ENCODE measurements at regions not wholly inside any gene's neighbourhood (a gene's known extent, or its start where the extent isn't known, plus 50 kb on each side); places are given as distances from the start of the nearest gene placed in this dataset.

- Histone ChIP-seq H3K36me3 (no peaks in the 10 kb centered on the region), H3K4me1 (no peaks in the 10 kb centered on the region), H3K4me3 (no peak overlapping the region), H3K27ac (no peak overlapping the region), H3K9me3 (no peaks in the 10 kb centered on the region), H3K27me3 (no peaks in the 10 kb centered on the region)
- DNase-seq (no peak), ATAC-seq (no peak)
- WGBS, 4 donors: 0 to 64% (median 48%) methylated on average over 1 of the region's 1 CpG
- intact Hi-C loops (cut with DNase I): no loop called here
- TF ChIP-seq POLR2A (IDR thresholded peaks at IDR 0.05): no peak
Measured at GRCh38 chr3:103685939-103686338, 1251.1 kb downstream of the ZPLD1 start.

GRCh38 chr3:103690536-103690935 is 1255.7 kb downstream of the ZPLD1 start:
- intact Hi-C loops (cut with DNase I): no loop called here
- no peaks in the 10 kb centered on the region for H3K4me1 ChIP-seq
- no peak for ATAC-seq
- H3K27ac ChIP-seq: no peak overlapping the region
- DNase-seq: no peak
- H3K4me3 ChIP-seq: no peak overlapping the region
- TF ChIP-seq POLR2A (IDR thresholded peaks at IDR 0.05): no peak
- no peak for TF ChIP-seq CTCF (IDR thresholded peaks at IDR 0.05)
- H3K9me3 ChIP-seq: peaks cover 0 to 15% (median 0%) of the 10 kb centered on the region in 12 donors
- no peaks in the 10 kb centered on the region for H3K36me3 ChIP-seq
- H3K27me3 ChIP-seq: no peaks in the 10 kb centered on the region

DNA sequence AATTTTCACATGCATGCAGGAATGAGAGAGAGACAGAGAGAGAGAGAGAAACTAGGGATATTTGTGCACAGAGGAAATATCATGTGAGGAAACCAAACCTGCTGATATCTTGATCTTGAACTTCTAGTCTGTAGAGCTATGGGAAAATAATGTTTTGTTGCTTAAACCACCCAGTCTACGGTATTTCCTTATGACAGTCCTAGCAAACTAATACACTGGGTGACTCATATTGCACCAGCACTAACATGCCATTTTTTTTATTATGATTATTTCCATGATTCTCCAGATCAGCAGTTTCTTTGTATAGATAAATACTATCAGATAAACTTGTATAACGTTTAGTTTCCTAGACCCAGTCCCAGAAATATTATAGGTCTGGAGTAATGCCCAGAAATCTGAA is 1259.0 kb downstream of the ZPLD1 start:
- 40 to 71% (median 62%) methylated on average over 2 of the region's 2 CpGs for WGBS, 4 donors
- intact Hi-C loops (cut with DNase I): no loop called here
- TF ChIP-seq CTCF (IDR thresholded peaks at IDR 0.05) (no peak), POLR2A (IDR thresholded peaks at IDR 0.05) (no peak)
- Histone ChIP-seq H3K4me1 (no peaks in the 10 kb centered on the region), H3K27me3 (no peaks in the 10 kb centered on the region), H3K4me3 (no peak overlapping the region), H3K27ac (no peak overlapping the region), H3K36me3 (no peaks in the 10 kb centered on the region), H3K9me3 (peaks cover 0 to 15% (median 0%) of the 10 kb centered on the region in 12 donors)
- DNase-seq (no peak), ATAC-seq (no peak)

DNA sequence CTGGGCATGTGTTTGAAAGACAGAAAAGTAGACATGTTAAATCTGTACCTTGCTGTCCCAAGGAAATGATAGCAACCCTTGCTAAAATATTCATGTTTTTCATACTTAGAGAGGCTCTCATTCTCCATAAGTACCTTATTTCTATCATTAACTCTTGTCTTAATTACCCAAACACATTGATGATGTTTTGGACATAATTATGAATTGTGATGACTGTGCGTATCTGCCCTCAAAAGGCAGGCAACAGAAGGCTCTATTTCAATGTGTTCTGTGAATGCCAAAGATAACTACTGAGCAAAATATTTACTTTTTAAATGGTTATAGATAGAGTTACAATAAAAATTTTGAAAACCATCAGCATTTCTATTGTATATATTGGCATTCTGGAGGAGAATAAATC is 1263.8 kb downstream of the ZPLD1 start:
- Histone ChIP-seq H3K4me3 (no peak overlapping the region), H3K36me3 (no peaks in the 10 kb centered on the region), H3K27ac (no peak overlapping the region), H3K27me3 (no peaks in the 10 kb centered on the region), H3K9me3 (no peaks in the 10 kb centered on the region), H3K4me1 (no peaks in the 10 kb centered on the region)
- no peak for DNase-seq
- intact Hi-C loops (cut with DNase I): no loop called here
- no peak for ATAC-seq
- no peak for TF ChIP-seq POLR2A (IDR thresholded peaks at IDR 0.05)
- TF ChIP-seq CTCF (IDR thresholded peaks at IDR 0.05): no peak
- WGBS, 4 donors: 81 to 93% (median 84%) methylated on average over 1 of the region's 1 CpG

DNA sequence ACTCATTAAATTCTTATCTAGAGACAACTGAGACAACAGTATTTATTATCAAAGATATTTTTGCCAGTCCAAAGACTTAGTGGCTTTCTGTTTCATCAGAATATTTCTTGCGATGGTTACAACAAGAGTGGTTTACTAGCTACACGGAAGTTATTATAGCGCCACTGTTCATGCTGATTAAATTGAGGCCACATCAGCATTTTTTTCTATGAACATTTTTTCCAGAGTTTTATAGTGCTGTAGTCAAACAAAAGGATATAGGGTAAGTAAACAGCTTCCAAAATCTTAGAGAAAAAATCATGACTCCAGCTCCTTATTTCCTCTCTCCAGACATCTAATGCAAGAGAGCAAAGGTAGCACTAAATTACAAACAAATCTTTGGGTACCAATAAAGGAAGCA is 1264.4 kb downstream of the ZPLD1 start:
- no peaks in the 10 kb centered on the region for H3K4me1 ChIP-seq
- H3K36me3 ChIP-seq: no peaks in the 10 kb centered on the region
- H3K27ac ChIP-seq: no peak overlapping the region
- DNase-seq (no peak), ATAC-seq (no peak)
- no peak overlapping the region for H3K4me3 ChIP-seq
- 82 to 96% (median 93%) methylated on average over 3 of the region's 3 CpGs for WGBS, 4 donors
- no peak for TF ChIP-seq CTCF (IDR thresholded peaks at IDR 0.05)
- TF ChIP-seq POLR2A (IDR thresholded peaks at IDR 0.05): no peak
- H3K9me3 ChIP-seq: no peaks in the 10 kb centered on the region
- intact Hi-C loops (cut with DNase I): no loop called here
- no peaks in the 10 kb centered on the region for H3K27me3 ChIP-seq
